ENCODE measurements at regions not wholly inside any gene's neighbourhood (a gene's known extent, or its start where the extent isn't known, plus 50 kb on each side); places are given as distances from the start of the nearest gene placed in this dataset.

DNA sequence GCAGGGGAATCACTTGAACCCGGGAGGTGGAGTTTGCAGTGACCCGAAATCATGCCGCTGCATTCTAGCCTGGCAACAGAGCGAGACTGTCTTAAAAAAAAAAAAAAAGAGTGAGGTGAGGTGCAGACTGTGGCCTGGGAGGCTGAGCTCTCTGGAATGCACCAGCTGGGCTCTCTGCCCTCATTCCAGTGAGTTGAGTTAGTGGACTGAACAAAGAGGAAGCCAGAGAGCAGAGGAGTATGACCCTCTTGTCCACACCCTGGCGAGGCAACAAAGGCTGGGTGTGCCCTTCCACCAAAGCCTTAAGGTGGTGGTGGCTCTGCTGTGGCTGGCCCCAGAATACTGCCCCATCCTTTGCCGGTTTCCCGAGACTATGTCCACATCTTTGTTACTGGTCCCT is 71.3 kb upstream of the ACKR3 start:
- no peaks in the 10 kb centered on the region for H3K27me3 ChIP-seq
- DNase-seq = peak; percentile 83

DNA sequence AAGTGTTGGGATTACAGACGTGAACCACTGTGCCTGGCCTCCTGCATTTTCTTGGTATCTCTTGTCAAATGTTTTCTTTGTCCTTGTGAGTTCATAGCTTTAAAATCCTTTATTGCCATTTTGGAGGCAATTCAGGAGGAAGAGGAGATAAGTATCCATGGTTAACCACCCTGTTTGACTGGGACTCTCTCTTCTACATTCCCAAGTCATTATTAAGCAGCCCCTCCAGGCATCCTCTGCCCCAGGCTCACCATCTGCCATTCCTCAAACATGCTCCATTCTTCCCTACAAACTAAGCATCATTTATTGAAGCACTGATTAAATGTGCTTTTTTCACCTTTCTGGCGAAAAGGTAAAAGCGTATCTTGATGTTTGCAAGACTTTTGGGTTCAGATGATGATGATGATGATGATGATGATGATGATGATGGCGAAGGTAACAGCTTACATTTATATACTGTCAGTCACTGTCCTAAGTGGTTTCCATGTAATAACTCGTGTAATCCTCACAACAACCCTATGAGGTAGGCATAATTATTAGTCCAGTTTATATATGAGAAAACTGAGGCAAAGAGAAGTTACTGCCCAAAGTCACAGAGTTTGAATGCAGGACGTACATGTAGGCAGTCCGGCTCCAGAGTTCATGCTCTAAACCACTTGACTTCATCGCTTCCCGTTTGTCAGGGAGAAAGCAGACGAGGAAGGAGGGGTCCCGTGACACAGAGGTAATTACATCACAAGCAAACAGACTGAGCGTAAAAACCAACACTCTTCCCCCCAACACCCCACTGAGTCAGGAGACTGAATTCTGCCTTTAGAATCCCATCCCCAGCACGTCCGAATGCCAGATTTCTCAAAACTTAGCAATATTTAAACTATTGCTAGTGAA is 69.7 kb upstream of the ACKR3 start:
- H3K4me3 ChIP-seq = no peak overlapping the region
- no peak for DNase-seq
- H3K9me3 ChIP-seq = no peaks in the 10 kb centered on the region
- H3K27me3 ChIP-seq = no peaks in the 10 kb centered on the region
- no peaks in the 10 kb centered on the region for H3K36me3 ChIP-seq

More for the DNA sequence above, 71.3 kb upstream of the ACKR3 start:
- Histone ChIP-seq H3K9me3 (no peaks in the 10 kb centered on the region), H3K36me3 (no peaks in the 10 kb centered on the region), H3K4me3 (no peak overlapping the region)

DNA sequence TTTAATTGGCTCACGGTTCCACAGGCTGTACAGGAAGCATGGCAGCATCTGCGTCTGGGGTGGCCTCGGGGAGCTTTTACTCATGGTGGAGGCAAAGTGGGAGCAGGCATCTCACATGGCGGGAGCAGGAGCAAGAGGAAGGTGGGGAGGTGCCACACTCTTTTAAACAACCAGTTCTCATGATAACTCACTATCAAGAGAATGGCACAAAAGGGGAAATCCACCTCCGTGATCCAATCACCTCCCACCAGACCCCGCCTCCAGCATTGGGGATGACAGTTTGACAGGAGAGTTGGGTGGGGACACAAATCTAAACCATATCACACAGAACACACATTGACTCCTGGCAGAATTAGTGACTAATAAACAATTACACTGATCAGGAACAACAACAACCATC is 68.6 kb upstream of the ACKR3 start:
- H3K27me3 ChIP-seq = no peaks in the 10 kb centered on the region
- H3K36me3 ChIP-seq = no peaks in the 10 kb centered on the region
- H3K9me3 ChIP-seq = no peaks in the 10 kb centered on the region
- H3K4me3 ChIP-seq = no peak overlapping the region
- DNase-seq = no peak

DNA sequence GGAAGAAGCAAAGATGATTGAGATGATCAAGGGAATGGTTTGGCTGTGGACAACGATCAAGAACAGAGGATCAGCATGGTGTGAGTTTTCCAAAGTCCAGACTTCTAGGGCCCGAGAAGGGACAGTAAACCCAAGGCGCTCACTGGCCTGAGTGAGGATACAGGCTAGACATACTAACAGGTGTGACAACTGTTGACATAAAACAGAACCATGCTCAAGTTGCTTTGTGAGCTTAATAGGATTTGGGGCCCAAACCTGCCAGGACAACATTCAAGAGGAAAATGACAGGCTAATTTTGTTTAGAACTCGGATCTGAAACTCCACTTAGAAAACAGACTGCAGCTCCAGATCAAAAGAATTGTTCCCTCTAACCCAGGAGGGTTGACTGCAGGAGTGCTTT is 68.1 kb upstream of the ACKR3 start:
- DNase-seq = no peak
- H3K36me3 ChIP-seq = no peaks in the 10 kb centered on the region
- H3K9me3 ChIP-seq = no peaks in the 10 kb centered on the region
- no peak overlapping the region for H3K4me3 ChIP-seq
- H3K27me3 ChIP-seq = no peaks in the 10 kb centered on the region

DNA sequence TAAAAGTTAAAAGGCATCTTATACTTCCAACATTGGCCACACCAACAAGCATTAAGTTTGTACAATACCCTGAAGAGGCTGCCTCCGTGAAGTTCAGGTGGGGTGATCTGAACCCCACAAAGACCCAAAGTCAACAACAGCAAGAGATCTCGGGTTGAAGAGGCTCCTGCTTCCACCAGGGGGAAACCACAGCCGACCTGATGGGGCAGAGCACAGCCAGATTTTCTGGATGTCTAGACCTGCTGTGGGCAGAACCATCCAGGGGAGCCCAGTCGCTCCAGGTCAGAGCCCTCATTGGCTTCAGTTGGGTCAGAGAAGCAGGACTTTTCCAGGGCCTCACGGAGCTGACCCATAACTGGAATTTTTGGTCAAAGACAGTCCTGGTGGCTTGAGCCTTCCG is 66.5 kb upstream of the ACKR3 start:
- Histone ChIP-seq H3K4me3 (no peak overlapping the region), H3K27me3 (peaks cover 6% of the 10 kb centered on the region; the same call in 1 of the 2 replicates), H3K36me3 (no peaks in the 10 kb centered on the region), H3K9me3 (no peaks in the 10 kb centered on the region)
- DNase-seq = no peak

DNA sequence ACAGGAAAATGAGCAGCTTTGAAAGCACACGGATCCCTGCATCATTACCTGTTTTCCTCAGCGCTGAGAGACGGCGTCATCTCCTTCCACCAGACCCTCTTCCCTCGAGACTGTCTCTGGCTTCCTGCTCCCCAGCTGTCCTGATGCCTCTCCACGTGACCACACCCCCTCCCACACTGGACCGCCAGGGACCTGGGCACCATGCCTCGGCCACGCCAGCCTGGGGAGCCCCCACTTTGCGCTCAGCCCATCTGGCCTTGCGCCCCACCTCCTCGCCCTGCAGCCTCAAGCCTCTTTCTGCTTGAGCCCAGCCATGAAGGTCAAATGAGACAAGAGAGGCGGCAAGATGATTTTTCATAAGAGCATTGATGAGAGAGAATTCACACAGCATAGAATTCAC is 66.0 kb upstream of the ACKR3 start:
- H3K27me3 ChIP-seq = peaks cover 6% of the 10 kb centered on the region; the same call in 1 of the 2 replicates
- H3K4me3 ChIP-seq = no peak overlapping the region
- DNase-seq = no peak
- H3K36me3 ChIP-seq = no peaks in the 10 kb centered on the region
- H3K9me3 ChIP-seq = no peaks in the 10 kb centered on the region

DNA sequence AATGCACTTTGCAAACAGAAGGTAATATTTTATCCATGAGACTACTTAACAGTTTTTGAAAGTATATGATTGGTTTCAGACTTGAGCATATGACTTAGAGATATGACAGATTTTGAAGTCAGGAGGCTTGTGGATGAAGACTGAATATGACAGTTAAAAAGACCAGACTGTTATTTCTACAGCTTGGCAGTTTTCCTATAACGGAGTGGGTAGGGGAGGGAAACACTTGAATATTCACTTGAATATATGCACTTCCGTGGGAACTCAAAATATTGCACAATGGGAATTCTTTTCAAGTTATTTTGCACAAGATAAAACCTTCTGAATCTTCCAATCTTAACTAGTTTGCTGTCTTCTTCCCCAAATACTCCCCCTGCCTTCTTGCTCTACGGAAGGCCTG is 64.6 kb upstream of the ACKR3 start:
- no peak overlapping the region for H3K4me3 ChIP-seq
- H3K9me3 ChIP-seq = no peaks in the 10 kb centered on the region
- H3K27me3 ChIP-seq = peaks cover 6% of the 10 kb centered on the region; the same call in 1 of the 2 replicates
- no peak for DNase-seq
- H3K36me3 ChIP-seq = no peaks in the 10 kb centered on the region

DNA sequence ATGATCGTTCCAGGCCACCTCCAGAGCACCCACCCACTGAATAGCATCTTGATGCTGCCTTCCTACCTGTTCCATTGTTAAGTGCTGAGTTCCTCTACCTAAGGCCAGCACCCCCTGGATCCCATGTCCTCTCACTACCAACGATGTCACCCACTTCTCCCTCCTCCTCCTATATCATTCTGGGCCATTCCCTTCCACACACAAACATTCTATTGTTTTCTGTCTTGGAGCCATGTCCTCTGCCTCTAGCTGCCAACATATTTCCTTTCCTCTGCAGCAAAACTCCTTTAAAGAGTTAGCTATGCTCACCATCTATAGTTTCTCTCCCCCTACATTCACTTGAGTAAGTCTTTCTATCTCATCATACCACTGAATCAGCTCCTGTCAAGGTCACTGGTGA is 64.0 kb upstream of the ACKR3 start:
- DNase-seq = no peak
- Histone ChIP-seq H3K27me3 (peaks cover 6% of the 10 kb centered on the region; the same call in 1 of the 2 replicates), H3K4me3 (no peak overlapping the region), H3K9me3 (no peaks in the 10 kb centered on the region), H3K36me3 (no peaks in the 10 kb centered on the region)

DNA sequence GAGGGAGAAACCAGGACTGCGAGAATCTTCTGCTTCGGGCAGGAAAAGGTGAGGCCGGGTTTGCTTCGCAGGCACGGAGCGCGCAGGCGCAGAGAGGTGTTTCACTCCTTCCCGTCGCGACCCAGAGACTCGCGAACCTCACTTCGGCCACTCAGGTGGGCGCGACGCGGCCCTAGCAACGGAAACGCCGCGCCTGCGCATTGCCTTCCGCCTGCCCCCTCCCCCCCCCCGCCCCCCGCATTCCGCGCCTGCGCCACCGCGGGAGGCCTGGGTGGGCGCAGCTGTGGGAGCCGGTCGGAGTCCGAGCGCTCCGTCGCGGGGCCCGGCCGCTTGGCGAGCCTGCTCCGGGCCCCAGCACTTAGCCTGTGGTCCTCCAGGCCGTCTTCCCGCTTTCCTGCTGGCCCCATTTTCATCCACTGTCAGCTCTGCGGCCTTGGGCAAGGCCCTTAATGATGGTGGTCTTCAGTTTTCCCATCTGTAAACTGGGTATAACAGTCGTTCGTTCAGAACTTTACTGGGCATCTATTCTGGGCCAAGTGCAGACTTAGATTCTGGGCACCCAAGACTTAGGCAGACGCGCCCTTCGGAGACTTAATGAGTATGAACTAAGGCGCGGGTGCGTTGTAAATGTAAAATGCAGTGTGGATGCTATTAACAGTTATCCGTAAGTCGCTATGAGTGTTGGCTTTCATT is 62.1 kb upstream of the ACKR3 start:
- Histone ChIP-seq H3K4me3 (peak overlapping the region; percentile 38), H3K27me3 (peaks cover 6% of the 10 kb centered on the region; the same call in 1 of the 2 replicates), H3K36me3 (no peaks in the 10 kb centered on the region), H3K9me3 (no peaks in the 10 kb centered on the region)
- peak; percentile 32 for DNase-seq

DNA sequence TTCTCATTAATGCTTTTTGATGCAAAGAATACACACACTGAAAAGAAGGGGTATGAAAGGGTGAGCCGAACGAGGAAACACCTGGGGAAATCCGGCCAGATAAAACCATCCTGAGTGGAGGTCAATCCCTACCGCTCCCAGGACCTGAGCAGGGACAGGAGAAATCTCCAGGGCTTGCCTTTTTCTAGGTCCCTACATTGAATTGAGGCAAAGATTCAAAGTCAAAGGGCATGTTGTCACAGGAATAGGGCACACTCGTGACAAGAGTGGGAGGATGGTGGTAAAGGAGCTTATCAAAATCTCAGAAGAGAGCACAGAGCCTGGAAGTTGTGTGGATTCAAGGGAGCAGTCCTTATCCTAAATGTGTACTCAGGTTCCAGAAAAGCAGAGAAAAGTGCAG is 61.2 kb upstream of the ACKR3 start:
- no peak for DNase-seq
- peaks cover 6% of the 10 kb centered on the region; the same call in 1 of the 2 replicates for H3K27me3 ChIP-seq
- no peaks in the 10 kb centered on the region for H3K36me3 ChIP-seq
- no peak overlapping the region for H3K4me3 ChIP-seq
- H3K9me3 ChIP-seq = no peaks in the 10 kb centered on the region

DNA sequence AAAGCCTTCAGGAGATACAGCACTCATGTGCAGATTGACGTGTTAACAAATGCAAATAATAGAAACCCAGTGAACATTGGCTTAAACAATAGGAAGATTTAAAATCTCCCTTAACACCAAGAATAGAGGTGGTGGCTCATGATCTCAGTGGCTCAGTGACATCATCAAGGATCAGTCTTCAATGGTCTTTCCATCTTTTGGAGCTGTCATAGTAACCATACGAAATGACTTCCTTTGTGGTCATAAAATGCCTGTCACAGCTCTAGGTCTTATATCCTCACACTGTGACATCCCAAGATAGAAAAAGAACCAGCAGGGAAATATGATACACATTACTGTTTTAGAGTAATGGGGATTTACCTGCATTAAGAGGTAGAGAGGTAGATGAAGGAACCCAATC is 59.6 kb upstream of the ACKR3 start:
- no peaks in the 10 kb centered on the region for H3K9me3 ChIP-seq
- H3K27me3 ChIP-seq = peaks cover 6% of the 10 kb centered on the region; the same call in 1 of the 2 replicates
- H3K36me3 ChIP-seq = no peaks in the 10 kb centered on the region
- no peak for DNase-seq
- no peak overlapping the region for H3K4me3 ChIP-seq

DNA sequence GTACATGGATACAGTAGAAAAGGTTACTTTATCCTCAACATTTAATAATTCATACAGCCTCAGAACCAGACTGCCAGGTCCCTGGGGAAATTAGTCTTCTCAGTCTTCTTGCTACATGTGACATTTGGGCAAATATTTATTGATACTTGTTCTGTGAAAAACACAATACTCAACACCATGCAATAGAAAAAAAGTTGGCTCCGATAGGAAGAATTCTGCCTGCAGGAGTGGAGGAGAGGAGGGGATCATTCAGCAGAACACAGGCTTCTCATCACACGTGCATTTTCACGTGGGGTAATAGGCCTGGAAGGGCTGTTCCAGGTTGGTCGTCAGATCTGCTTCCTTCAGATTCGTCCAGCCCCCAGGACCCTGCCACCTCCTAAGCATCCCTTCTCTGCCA is 58.4 kb upstream of the ACKR3 start:
- H3K9me3 ChIP-seq = no peaks in the 10 kb centered on the region

DNA sequence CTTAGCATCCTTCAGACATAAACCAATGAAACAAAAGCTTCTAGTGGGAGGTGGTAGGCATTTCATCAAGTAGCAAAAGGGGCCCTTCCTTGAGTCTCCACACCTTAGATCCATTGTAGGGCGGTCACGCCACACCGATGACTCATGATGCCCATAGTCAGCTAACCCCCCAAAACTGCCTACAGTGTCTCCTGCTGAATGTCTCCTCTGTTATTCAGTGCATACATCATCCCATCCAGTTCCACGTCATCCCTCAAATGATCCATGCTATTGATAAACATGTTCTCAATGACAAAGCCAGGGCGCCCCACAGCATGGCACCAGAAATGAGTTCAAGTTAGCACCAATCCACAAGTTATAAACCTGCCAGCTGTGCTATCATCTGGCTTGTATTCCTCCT is 57.4 kb upstream of the ACKR3 start:
- Histone ChIP-seq H3K9me3 (no peaks in the 10 kb centered on the region), H3K4me3 (no peak overlapping the region)
- no peak for DNase-seq

More for the DNA sequence above, 58.4 kb upstream of the ACKR3 start:
- Histone ChIP-seq H3K36me3 (no peaks in the 10 kb centered on the region), H3K4me3 (no peak overlapping the region), H3K27me3 (peaks cover 6% of the 10 kb centered on the region; the same call in 1 of the 2 replicates)
- DNase-seq = no peak

DNA sequence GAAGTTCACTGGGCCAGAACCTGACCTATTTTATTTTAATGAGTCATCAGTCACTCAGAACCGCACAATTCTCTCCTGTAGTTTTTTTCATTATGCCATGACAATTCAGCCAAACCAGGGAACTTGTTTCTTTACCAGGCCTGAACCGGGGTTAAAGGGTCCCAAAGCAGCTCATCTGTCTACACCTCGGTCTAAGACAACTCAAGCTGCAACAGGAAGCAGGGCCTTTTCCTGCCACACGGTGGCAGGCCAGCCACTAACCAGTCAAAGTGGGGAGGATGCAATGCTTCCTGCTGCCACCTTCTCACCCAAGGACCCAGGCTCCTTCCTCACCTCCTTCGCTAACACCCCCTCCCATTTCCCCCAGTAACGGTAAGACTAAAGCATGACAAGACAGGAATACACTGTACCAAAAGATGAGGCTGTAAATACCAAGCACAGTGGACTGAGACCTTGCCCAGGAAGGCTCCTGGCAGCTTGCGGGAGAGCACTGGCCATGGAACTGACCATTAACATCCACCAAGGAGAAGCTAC is 56.7 kb upstream of the ACKR3 start:
- H3K27me3 ChIP-seq = no peaks in the 10 kb centered on the region
- no peaks in the 10 kb centered on the region for H3K9me3 ChIP-seq
- DNase-seq = peak; percentile 46
- H3K4me3 ChIP-seq = no peak overlapping the region
- no peaks in the 10 kb centered on the region for H3K36me3 ChIP-seq

More for the DNA sequence above, 57.4 kb upstream of the ACKR3 start:
- H3K36me3 ChIP-seq = no peaks in the 10 kb centered on the region
- H3K27me3 ChIP-seq = 0 out of 2 replicates have a peak, but pooled peaks cover under 1% of the 10 kb centered on the region

DNA sequence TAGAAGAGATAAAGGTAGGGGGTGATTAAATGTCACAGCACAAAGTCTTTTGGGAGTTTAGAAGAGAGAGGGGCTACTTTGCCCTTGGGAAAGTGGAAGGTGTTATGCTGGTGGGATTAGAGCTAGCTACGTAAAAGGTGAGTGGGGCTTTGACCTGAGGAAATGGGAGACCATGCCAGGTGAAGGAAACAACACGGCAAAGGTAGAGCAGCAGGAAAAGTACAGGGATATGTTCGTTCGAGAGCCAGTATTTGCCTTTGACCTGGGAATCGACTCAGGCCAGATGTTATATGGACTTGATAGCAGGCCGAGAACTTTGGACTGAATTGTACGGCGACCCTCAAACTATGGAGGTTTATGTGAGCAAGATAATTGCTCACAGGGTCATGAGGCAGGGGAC is 55.7 kb upstream of the ACKR3 start:
- H3K9me3 ChIP-seq = no peaks in the 10 kb centered on the region
- DNase-seq = no peak
- no peaks in the 10 kb centered on the region for H3K27me3 ChIP-seq
- H3K4me3 ChIP-seq = no peak overlapping the region
- H3K36me3 ChIP-seq = no peaks in the 10 kb centered on the region

DNA sequence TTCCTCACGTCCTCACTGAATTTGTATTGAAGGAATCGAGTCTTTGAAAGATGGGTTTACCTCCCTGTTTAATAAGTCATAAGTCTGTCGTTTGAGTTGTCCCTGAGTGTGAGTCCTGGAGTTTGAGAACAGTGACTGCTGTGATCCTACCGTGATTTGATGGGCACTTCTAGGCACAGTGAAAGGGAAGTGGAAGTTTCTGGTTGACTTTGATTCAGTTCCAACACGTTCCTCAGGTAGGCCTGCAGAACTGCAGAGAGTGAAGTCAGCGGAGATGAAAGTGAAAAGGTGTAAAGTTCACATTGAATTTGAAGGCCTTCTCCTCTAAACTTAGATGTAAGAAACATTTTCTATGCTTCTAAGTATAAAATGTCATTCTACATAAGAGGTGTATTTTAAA is 52.9 kb upstream of the ACKR3 start:
- no peak for DNase-seq
- Histone ChIP-seq H3K27me3 (0 out of 2 replicates have a peak, but pooled peaks cover 2% of the 10 kb centered on the region), H3K9me3 (no peaks in the 10 kb centered on the region), H3K4me3 (no peak overlapping the region), H3K36me3 (no peaks in the 10 kb centered on the region)
